ENCODE measurements at regions not wholly inside any gene's neighbourhood (a gene's known extent, or its start where the extent isn't known, plus 50 kb on each side); places are given as distances from the start of the nearest gene placed in this dataset.

- DNase-seq (ENCODE audit: low read depth), result no peak
- no peak overlapping the region for H3K4me3 ChIP-seq (replicated peaks; ENCODE audit: low read depth, low read length)
- TF ChIP-seq CTCF (IDR thresholded peaks at IDR 0.05; ENCODE audit: low read length, missing control alignments), result no peak
These were observed 746.9 kb upstream of the PCDH9 start for GRCh38 chr13:67977066-67977465.

- no peak for TF ChIP-seq CTCF (IDR thresholded peaks at IDR 0.05; ENCODE audit: low read length, missing control alignments)
- no peak overlapping the region for H3K4me3 ChIP-seq (replicated peaks; ENCODE audit: low read depth, low read length)
- no peak for DNase-seq (ENCODE audit: low read depth)
These were observed 741.2 kb upstream of the PCDH9 start for GRCh38 chr13:67971291-67971690.

GRCh38 chr13:67967031-67967430 lies 736.9 kb upstream of the PCDH9 start:
- no peak for DNase-seq (ENCODE audit: low read depth)
- no peak for TF ChIP-seq CTCF (IDR thresholded peaks at IDR 0.05; ENCODE audit: low read length, missing control alignments)
- no peak overlapping the region for H3K4me3 ChIP-seq (replicated peaks; ENCODE audit: low read depth, low read length)

GRCh38 chr13:67966065-67966464 lies 735.9 kb upstream of the PCDH9 start:
- no peak for DNase-seq (ENCODE audit: low read depth)
- no peak for TF ChIP-seq CTCF (IDR thresholded peaks at IDR 0.05; ENCODE audit: low read length, missing control alignments)
- no peak overlapping the region for H3K4me3 ChIP-seq (replicated peaks; ENCODE audit: low read depth, low read length)

GRCh38 chr13:67964986-67965385 lies 734.9 kb upstream of the PCDH9 start:
- DNase-seq (ENCODE audit: low read depth), result no peak
- no peak overlapping the region for H3K4me3 ChIP-seq (replicated peaks; ENCODE audit: low read depth, low read length)
- no peak for TF ChIP-seq CTCF (IDR thresholded peaks at IDR 0.05; ENCODE audit: low read length, missing control alignments)

GRCh38 chr13:67964091-67964490 lies 734.0 kb upstream of the PCDH9 start:
- no peak overlapping the region for H3K4me3 ChIP-seq (replicated peaks; ENCODE audit: low read depth, low read length)
- no peak for TF ChIP-seq CTCF (IDR thresholded peaks at IDR 0.05; ENCODE audit: low read length, missing control alignments)
- no peak for DNase-seq (ENCODE audit: low read depth)

GRCh38 chr13:67961331-67961730 lies 731.2 kb upstream of the PCDH9 start:
- H3K4me3 ChIP-seq (replicated peaks; ENCODE audit: low read depth, low read length), result no peak overlapping the region
- TF ChIP-seq CTCF (IDR thresholded peaks at IDR 0.05; ENCODE audit: low read length, missing control alignments), result no peak
- DNase-seq (ENCODE audit: low read depth), result no peak
